Posterior vena cava (tissue), 2 donors: ENCODE measurements at regions not wholly inside any gene's neighbourhood (a gene's known extent, or its start where the extent isn't known, plus 50 kb on each side); places are given as distances from the start of the nearest gene placed in this dataset.

Experiments used
- DNase-seq: peaks from one replicate; pipeline ENCODE4 v3.0.0-alpha.2; 2020; ENCODE audit warnings: low spot score
- intact Hi-C, 2 donors: fragments of 100-400 bp; cut with DNase I; formaldehyde crosslinking; loops; one replicate each; pipeline versions ENCODE4 v1.14.1 to v1.14.2; 2022 to 2023
- donor health status: DM: yes; HTN: yes; CAD: no.
- donor health status: DM: yes; HTN: yes; CAD: no.

DNA sequence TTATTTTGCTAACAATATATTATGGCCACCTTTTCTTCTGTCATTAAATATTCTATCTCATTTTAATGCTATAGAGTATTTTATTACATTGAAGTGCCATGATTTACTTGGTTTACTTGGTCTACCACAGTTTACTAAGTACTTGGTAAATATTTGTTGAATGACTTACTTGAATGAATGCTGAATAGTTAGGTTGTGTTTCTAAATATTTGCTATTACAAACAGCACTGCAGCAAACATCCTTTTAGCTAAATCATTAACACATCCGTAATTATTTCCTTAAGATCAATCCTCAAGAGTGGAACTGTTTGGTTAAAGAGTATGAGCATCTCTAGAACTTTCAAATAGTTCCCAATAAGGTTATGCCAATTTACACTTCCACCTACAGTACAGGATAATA lies 318.7 kb downstream of the MYCN start:
- intact Hi-C loops = no loop called here
- no peak for DNase-seq

GRCh38 chr2:16258350-16258749 lies 318.0 kb downstream of the MYCN start:
- no peak for DNase-seq
- intact Hi-C loops = no loop called here

DNA sequence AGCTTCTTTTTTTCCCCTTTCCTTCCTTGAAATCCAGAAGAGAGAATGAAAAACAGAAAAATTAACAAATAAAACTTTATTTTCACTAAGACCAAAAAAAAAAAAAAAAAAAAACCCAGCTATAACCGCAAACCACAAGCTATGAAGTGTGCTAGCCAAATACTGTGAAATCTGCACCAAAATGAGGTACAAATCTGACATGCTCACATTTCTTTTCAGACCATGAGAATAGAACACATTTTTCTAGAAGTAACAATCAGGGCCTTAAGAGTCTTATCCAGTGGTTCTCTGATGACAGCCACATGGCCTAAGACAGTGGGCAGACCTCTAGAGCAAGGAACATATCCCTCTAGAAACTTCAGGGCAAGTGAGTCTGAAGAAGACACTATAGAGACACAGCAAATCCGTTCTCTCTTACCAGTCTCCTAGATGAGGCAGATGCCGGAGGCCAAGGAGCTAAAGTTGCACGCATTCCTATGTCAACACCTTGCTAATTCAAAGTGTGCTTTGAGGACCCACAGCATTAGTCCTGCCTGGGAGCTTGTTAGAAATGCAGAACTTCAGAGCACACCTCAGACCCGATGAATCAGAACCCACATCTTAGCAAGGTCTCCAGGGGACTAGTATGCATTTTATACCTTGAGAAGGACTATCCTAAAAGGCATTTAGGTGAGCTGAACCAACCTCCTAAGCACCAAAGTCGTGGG lies 317.1 kb downstream of the MYCN start:
- DNase-seq = no peak
- intact Hi-C loops = no loop called here

GRCh38 chr2:16256601-16257321 lies 316.4 kb downstream of the MYCN start:
- no peak for DNase-seq
- intact Hi-C loops = no loop called here

DNA sequence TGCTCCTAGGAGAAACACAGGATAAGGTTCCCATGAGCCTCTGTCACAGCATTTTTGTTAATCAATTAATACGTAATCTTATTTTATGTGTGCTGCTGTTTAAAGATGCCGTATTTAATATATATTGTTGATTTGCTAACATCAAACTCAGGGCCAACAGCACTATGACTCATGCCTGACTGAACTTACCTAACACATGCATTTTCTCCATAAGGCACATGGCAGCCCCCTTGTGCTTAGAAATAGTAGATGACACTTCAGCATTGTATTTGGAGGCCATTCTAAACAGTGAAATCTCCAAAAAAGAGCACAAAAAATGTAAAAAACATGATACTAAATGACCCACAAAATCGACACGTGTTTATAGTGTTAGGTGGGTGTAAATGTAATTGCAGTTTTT lies 314.8 kb downstream of the MYCN start:
- no peak for DNase-seq
- intact Hi-C loops = no loop called here

GRCh38 chr2:16254356-16254965 lies 314.1 kb downstream of the MYCN start:
- intact Hi-C loops = no loop called here
- DNase-seq = no peak

- intact Hi-C loops = loop anchor here in 1 of 2 donors (2.0 kb wide), 1 partner anchor 44 kb away; no protein-coding TSS in a partner anchor
Measured at GRCh38 chr2:16253291-16253690, 312.9 kb downstream of the MYCN start.

DNA sequence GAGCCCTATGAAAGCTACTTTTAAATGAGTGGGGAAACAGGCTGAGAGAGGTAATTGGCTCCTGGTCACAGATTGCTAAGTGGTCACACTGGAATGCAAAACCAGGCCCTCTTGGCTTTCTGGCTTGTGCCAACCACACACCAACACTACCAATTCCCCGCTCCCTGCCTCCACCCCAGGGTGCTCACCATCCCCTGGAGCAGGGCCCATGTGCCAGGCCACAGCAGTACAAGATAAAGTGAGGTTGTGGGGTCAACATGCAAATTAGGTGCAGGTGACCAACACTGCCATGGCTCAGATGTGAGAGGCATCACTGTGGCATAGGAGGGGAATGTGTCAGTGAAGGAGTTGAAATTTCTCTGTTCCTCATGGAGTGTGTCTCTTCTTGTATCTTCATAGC lies 312.5 kb downstream of the MYCN start:
- intact Hi-C loops = loop anchor here in 1 of 2 donors (2.0 kb wide), 1 partner anchor 44 kb away; no protein-coding TSS in a partner anchor
- no peak for DNase-seq

More at GRCh38 chr2:16253291-16253690, 312.9 kb downstream of the MYCN start:
- DNase-seq = no peak

GRCh38 chr2:16252251-16252650 lies 311.9 kb downstream of the MYCN start:
- intact Hi-C loops = loop anchor here in 1 of 2 donors (2.0 kb wide), 1 partner anchor 43 kb away; no protein-coding TSS in a partner anchor
- DNase-seq = no peak

GRCh38 chr2:16251511-16252225 lies 311.3 kb downstream of the MYCN start:
- no peak for DNase-seq
- intact Hi-C loops = loop anchor here in 1 of 2 donors (2.0 kb wide), 1 partner anchor 43 kb away; no protein-coding TSS in a partner anchor

DNA sequence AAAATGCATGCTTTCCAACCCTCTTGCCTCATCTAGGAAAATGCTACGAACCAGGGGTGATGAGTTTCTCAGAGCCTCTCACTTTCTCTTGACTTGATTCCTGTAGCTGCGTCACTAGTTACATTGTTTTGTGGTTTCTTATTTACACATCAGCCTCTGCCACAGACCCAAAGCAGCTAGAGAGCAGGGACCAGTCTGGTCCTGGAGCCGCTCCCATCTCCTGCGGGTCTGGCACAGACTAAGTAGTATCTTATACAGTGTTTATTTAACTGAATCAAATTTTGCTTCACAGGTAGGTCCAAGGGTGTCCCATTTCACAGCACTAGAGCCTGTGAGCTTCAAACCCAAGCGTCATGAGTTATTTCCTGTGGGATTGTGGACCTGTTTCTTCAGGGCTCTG lies 310.5 kb downstream of the MYCN start:
- intact Hi-C loops = no loop called here
- DNase-seq = no peak

- intact Hi-C loops = no loop called here
- no peak for DNase-seq
Measured at GRCh38 chr2:16250466-16250865, 310.1 kb downstream of the MYCN start.

DNA sequence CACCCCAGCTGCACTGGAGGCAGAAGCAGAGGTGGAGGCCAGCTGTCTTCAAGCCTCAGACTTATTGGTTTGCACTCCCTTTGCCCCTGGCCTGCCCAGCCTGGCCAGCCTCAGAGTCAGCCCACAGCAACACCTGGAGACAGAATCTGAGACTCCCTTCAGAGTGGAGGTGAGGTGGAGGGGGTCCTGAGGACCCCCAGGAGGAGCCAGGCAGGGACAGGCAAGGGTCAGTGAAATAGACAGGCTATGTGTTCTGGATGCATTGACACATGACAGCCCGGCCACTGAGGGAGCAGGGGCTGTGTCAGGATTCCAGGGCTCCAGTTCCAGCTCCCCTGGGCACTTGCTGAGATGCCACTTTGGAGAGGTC lies 309.7 kb downstream of the MYCN start:
- intact Hi-C loops = no loop called here
- no peak for DNase-seq

DNA sequence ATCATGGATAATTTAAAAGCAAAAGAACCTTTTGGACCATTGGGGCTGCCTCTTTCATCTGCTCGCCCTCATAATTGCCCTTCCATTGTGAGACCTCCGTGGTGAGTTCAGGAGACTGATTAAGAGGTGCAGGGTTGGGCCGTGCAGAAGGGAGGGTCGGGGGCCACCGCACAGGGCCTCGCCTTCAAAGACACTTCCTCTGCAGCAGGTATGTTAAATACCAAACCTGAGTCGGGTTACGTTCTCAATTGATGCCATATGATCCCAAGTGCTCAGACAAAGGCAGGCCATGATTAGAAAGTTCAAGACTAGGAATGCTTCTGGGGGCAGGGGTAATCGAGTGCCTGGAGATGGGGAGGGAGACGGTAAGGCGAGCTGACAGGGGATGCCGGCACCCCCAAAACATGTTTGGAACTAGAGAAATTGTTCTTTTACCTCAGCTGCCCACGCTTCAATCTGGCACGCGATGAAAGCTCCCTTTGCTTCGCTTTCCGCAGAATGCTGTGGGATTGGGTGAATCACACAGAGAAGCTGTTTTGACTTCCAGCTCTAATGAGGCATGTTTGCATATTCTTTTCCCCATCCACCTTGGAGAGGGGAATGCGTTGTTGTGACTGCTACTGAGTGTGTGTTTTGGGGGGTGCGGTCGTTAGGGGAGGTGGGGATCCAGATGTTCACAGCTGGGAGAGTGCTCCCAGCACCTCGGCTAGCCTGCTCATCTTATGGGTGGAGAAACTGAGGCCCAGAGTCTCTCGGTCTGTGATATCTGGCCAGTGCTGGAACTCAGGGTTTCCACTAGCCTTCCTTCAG lies 309.1 kb downstream of the MYCN start:
- no peak for DNase-seq
- intact Hi-C loops = no loop called here

GRCh38 chr2:16248571-16249105 lies 308.3 kb downstream of the MYCN start:
- intact Hi-C loops = no loop called here

DNA sequence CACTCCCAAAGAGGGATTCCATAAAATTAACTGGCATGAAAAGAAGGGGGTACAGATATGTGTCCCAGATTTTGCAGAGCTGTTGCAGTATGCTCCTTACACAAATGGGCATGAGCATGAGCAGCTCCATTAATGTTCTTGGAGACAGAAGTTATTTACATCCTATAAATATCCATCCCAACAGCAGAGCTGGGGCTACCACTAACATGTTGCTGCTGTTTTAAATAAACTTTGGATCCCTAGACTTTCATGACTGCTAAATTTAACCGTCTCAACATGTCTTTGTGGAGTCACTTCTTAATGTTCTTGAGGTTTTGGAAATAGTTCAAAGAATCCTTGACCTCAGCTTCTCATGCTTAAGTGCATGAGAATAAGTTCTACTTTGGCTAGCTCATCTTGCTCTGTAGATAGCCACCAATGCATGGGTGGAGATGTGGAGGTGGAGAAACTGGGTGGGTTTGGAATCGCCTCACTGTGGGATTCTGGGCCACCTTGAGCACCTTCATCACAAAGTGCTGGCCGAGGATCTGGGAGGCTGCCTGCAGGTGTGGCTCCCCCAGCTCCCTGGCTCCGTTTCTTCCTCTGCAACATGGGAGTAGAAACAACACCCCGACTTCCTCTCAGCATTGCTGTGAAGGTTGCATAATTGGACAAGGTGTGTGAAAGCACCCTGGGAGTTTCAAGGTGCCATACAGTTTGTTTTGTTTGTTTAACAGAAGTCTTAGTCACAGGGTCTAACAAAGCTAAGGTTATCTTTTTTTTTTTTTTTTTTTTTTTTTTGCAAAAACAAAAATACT lies 307.2 kb downstream of the MYCN start:
- no peak for DNase-seq
- intact Hi-C loops = no loop called here

More at GRCh38 chr2:16248571-16249105, 308.3 kb downstream of the MYCN start:
- DNase-seq = no peak

GRCh38 chr2:16246911-16247310 lies 306.6 kb downstream of the MYCN start:
- intact Hi-C loops = no loop called here
- DNase-seq = no peak

- intact Hi-C loops = no loop called here
- DNase-seq = no peak
Measured at GRCh38 chr2:16246281-16246850, 306.0 kb downstream of the MYCN start.
